Uterus (tissue), 2 donors: ENCODE measurements at regions not wholly inside any gene's neighbourhood (a gene's known extent, or its start where the extent isn't known, plus 50 kb on each side); places are given as distances from the start of the nearest gene placed in this dataset.

Experiments
- POLR2A ChIP-seq, 2 donors: fragments of 450-650 bp; IDR thresholded peaks; one replicate each; pipeline ENCODE4 v1.6.1; 2016; ENCODE audit warnings: antibody characterized with exemption in 2 of 2, mild to moderate bottlenecking in 1 of 2, moderate library complexity in 1 of 2
- TF ChIP-seq, protein P1 (sequence below), 4 experiments: fragments of 200-600 bp in 2 of 4; fragments of 450-650 bp in 2 of 4; sonication (generic) in 2 of 4; IDR thresholded peaks; one replicate each; pipeline ENCODE4 v1.5.1; 2016 to 2019; ENCODE audit warnings: antibody characterized with exemption in 4 of 4, mild to moderate bottlenecking in 2 of 4, moderate library complexity in 1 of 4

GRCh38 chr4:29565256-29565655 is 1154.9 kb upstream of the PCDH7 start:
- TF ChIP-seq, protein P1, sequence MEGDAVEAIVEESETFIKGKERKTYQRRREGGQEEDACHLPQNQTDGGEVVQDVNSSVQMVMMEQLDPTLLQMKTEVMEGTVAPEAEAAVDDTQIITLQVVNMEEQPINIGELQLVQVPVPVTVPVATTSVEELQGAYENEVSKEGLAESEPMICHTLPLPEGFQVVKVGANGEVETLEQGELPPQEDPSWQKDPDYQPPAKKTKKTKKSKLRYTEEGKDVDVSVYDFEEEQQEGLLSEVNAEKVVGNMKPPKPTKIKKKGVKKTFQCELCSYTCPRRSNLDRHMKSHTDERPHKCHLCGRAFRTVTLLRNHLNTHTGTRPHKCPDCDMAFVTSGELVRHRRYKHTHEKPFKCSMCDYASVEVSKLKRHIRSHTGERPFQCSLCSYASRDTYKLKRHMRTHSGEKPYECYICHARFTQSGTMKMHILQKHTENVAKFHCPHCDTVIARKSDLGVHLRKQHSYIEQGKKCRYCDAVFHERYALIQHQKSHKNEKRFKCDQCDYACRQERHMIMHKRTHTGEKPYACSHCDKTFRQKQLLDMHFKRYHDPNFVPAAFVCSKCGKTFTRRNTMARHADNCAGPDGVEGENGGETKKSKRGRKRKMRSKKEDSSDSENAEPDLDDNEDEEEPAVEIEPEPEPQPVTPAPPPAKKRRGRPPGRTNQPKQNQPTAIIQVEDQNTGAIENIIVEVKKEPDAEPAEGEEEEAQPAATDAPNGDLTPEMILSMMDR (IDR thresholded peaks at IDR 0.05), result no peak
- TF ChIP-seq POLR2A (IDR thresholded peaks at IDR 0.05), result no peak
